ENCODE measurements at regions not wholly inside any gene's neighbourhood (a gene's known extent, or its start where the extent isn't known, plus 50 kb on each side); places are given as distances from the start of the nearest gene placed in this dataset.
A peak's percentile ranks its signal among the peaks of the same experiment; 100 is the strongest.

DNA sequence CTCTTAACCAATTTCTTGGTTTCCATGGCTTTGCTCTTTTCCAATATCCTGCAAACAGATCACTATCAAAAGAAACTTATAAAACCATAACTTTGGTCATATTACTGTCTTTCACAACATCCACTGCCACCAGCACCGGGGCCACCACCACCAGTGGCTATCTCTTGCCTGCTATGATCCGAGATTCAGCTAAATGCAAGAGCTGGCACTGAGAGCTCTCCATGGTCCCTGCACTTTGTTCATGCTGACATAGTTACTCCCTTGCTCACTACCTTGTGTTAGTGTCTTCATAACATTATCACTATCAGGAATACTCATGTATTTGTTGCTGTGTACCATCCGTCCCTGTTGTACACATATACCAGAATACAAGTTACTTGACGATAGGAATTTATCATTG, 299.0 kb downstream of the ETS1 start:
- intact Hi-C loops (cut with micrococcal nuclease; ENCODE audit: unreplicated experiment) (loop anchor here (5.0 to 10.0 kb wide), 2 partner anchors 116 to 254 kb away; no protein-coding TSS in a partner anchor), in situ Hi-C loops (cut with MboI) (loop anchor here (5.0 to 25.0 kb wide), 3 partner anchors 174 to 539 kb away; no protein-coding TSS in a partner anchor)
- Histone ChIP-seq H3K36me3 (ENCODE audit: control insufficient read depth in 2 of 2, insufficient read depth in 2 of 2, low read length in 1 of 2) (no peaks in the 10 kb centered on the region), H3K4me2 (ENCODE audit: control insufficient read depth, insufficient read depth) (no peak overlapping the region), H3K9ac (ENCODE audit: control insufficient read depth, insufficient read depth, low read length) (no peak overlapping the region), H3K9me3 (replicated peaks; ENCODE audit: control insufficient read depth, insufficient read depth, low read length) (no peaks in the 10 kb centered on the region), H3K4me3 (no peak overlapping the region), H3K27me3 (replicated peaks in 1 of 2; ENCODE audit: control insufficient read depth in 2 of 2, insufficient read depth in 2 of 2, low read length in 1 of 2) (no peaks in the 10 kb centered on the region; a peak in 1 of 4 replicates), H3K27ac (ENCODE audit: control insufficient read depth, insufficient read depth) (no peak overlapping the region), H3K4me1 (ENCODE audit: control insufficient read depth, insufficient read depth, low read length) (peaks cover 25% of the 10 kb centered on the region), H3K79me2 (ENCODE audit: control insufficient read depth, insufficient read depth, low read length) (peaks cover 4% of the 10 kb centered on the region), H2AFZ (ENCODE audit: control insufficient read depth, low read depth, low read length) (no peak overlapping the region), H4K20me1 (ENCODE audit: control insufficient read depth, insufficient read depth) (no peaks in the 10 kb centered on the region)
- ChIA-PET CTCF (interaction anchor here (0.5 to 10.0 kb wide), 15 partner anchors 9 to 542 kb away, joined by 3 to 195 read pairs (median 4); no protein-coding TSS in a partner anchor), POLR2A (interaction anchor here (1.0 to 1.2 kb wide), 3 partner anchors 30 to 542 kb away, joined by 3 read pairs; no protein-coding TSS in a partner anchor), SMC1A (ENCODE audit: uncharacterized antibody, unreplicated experiment) (interaction anchor here (0.6 to 11.2 kb wide), 17 partner anchors 19 to 543 kb away, joined by 3 to 200 read pairs (median 6); no protein-coding TSS in a partner anchor), RAD21 (ENCODE audit: unreplicated experiment) (interaction anchor here (0.8 to 7.4 kb wide), 14 partner anchors 14 to 543 kb away, joined by 3 to 144 read pairs (median 10); no protein-coding TSS in a partner anchor)
- BruUV-seq (replicated peaks): no TSS peak
- 76% methylated on average over 4 of the region's 4 CpGs for WGBS (ENCODE audit: insufficient coverage, insufficient replicate concordance, low lambda C conversion rate, missing lambda C conversion rate)
- no peak for ATAC-seq
- TF ChIP-seq, protein P1, sequence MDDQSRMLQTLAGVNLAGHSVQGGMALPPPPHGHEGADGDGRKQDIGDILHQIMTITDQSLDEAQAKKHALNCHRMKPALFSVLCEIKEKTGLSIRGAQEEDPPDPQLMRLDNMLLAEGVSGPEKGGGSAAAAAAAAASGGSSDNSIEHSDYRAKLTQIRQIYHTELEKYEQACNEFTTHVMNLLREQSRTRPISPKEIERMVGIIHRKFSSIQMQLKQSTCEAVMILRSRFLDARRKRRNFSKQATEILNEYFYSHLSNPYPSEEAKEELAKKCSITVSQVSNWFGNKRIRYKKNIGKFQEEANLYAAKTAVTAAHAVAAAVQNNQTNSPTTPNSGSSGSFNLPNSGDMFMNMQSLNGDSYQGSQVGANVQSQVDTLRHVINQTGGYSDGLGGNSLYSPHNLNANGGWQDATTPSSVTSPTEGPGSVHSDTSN (IDR thresholded peaks at IDR 0.05; ENCODE audit: insufficient replicate concordance, low read depth, low read length): no peak
- TF ChIP-seq ETV6 (conservative IDR thresholded peaks at IDR 0.05 in 1 of 2, IDR thresholded peaks at IDR 0.05 in 1 of 2; ENCODE audit: borderline replicate concordance in 1 of 2, low read depth in 1 of 2) (no peak), NRF1 (conservative IDR thresholded peaks at IDR 0.05; ENCODE audit: low read depth, low read length) (no peak)
- TF ChIP-seq, protein P2, sequence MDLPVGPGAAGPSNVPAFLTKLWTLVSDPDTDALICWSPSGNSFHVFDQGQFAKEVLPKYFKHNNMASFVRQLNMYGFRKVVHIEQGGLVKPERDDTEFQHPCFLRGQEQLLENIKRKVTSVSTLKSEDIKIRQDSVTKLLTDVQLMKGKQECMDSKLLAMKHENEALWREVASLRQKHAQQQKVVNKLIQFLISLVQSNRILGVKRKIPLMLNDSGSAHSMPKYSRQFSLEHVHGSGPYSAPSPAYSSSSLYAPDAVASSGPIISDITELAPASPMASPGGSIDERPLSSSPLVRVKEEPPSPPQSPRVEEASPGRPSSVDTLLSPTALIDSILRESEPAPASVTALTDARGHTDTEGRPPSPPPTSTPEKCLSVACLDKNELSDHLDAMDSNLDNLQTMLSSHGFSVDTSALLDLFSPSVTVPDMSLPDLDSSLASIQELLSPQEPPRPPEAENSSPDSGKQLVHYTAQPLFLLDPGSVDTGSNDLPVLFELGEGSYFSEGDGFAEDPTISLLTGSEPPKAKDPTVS (IDR thresholded peaks at IDR 0.05; ENCODE audit: low read depth, low read length): no peak
- TF ChIP-seq, protein P3, sequence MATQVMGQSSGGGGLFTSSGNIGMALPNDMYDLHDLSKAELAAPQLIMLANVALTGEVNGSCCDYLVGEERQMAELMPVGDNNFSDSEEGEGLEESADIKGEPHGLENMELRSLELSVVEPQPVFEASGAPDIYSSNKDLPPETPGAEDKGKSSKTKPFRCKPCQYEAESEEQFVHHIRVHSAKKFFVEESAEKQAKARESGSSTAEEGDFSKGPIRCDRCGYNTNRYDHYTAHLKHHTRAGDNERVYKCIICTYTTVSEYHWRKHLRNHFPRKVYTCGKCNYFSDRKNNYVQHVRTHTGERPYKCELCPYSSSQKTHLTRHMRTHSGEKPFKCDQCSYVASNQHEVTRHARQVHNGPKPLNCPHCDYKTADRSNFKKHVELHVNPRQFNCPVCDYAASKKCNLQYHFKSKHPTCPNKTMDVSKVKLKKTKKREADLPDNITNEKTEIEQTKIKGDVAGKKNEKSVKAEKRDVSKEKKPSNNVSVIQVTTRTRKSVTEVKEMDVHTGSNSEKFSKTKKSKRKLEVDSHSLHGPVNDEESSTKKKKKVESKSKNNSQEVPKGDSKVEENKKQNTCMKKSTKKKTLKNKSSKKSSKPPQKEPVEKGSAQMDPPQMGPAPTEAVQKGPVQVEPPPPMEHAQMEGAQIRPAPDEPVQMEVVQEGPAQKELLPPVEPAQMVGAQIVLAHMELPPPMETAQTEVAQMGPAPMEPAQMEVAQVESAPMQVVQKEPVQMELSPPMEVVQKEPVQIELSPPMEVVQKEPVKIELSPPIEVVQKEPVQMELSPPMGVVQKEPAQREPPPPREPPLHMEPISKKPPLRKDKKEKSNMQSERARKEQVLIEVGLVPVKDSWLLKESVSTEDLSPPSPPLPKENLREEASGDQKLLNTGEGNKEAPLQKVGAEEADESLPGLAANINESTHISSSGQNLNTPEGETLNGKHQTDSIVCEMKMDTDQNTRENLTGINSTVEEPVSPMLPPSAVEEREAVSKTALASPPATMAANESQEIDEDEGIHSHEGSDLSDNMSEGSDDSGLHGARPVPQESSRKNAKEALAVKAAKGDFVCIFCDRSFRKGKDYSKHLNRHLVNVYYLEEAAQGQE (IDR thresholded peaks at IDR 0.05; ENCODE audit: low read depth, low read length): peak; percentile 80
- TF ChIP-seq, protein P4, sequence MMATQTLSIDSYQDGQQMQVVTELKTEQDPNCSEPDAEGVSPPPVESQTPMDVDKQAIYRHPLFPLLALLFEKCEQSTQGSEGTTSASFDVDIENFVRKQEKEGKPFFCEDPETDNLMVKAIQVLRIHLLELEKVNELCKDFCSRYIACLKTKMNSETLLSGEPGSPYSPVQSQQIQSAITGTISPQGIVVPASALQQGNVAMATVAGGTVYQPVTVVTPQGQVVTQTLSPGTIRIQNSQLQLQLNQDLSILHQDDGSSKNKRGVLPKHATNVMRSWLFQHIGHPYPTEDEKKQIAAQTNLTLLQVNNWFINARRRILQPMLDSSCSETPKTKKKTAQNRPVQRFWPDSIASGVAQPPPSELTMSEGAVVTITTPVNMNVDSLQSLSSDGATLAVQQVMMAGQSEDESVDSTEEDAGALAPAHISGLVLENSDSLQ (IDR thresholded peaks at IDR 0.05): no peak
- DNase-seq (ENCODE audit: low read depth, low spot score): no peak
- no peak for FAIRE-seq

Data from GM12878 (cell line).